Heart left ventricle (tissue), 16 donors: ENCODE measurements at regions not wholly inside any gene's neighbourhood (a gene's known extent, or its start where the extent isn't known, plus 50 kb on each side); places are given as distances from the start of the nearest gene placed in this dataset.

Experiments
- ATAC-seq, 4 donors: fragments of 200-7000 bp; cut with Tn5 transposase; one replicate each; pipeline ENCODE4 v1.9.1; 2020 to 2022; ENCODE audit warnings: moderate library complexity in 4 of 4, mild to moderate bottlenecking in 3 of 4, moderate number of reproducible peaks in 1 of 4
- DNase-seq, 5 donors: peaks; one replicate each; pipeline ENCODE4 v3.0.0-alpha.2; 2020
- H3K27ac ChIP-seq, 12 donors: fragments of 200-600 bp; sonication (generic) in 4 of 12; one replicate each; pipeline versions ENCODE4 v1.5.0 to v1.8.0; 2016 to 2022; ENCODE audit warnings: mild to moderate bottlenecking in 2 of 12
- H3K27me3 ChIP-seq, 9 donors: fragments of 200-600 bp; sonication (generic) in 2 of 9; one replicate each; pipeline versions ENCODE4 v1.5.1 to v1.8.0; 2016 to 2022; ENCODE audit warnings: mild to moderate bottlenecking in 3 of 9
- H3K36me3 ChIP-seq, 9 donors: fragments of 200-600 bp; sonication (generic) in 2 of 9; one replicate each; pipeline versions ENCODE4 v1.5.0 to v1.8.0; 2018 to 2022; ENCODE audit warnings: mild to moderate bottlenecking in 2 of 9
- H3K4me1 ChIP-seq, 12 donors: fragments of 200-600 bp; sonication (generic) in 4 of 12; one replicate each; pipeline versions ENCODE4 v1.5.0 to v1.8.0; 2016 to 2022; ENCODE audit warnings: mild to moderate bottlenecking in 3 of 12
- H3K4me3 ChIP-seq, 12 donors: fragments of 200-600 bp; sonication (generic) in 4 of 12; one replicate each; pipeline versions ENCODE4 v1.5.0 to v1.8.0; 2017 to 2022; ENCODE audit warnings: mild to moderate bottlenecking in 9 of 12, moderate library complexity in 4 of 12
- H3K9me3 ChIP-seq, 12 donors: fragments of 200-600 bp; sonication (generic) in 4 of 12; one replicate each; pipeline versions ENCODE4 v1.5.0 to v1.8.0; 2016 to 2022; ENCODE audit warnings: mild to moderate bottlenecking in 1 of 12
- CTCF ChIP-seq, 12 donors: fragments of 200-600 bp; sonication (generic) in 4 of 12; IDR thresholded peaks; one replicate each; pipeline versions ENCODE4 v1.5.0 to v1.8.0; 2018 to 2022; ENCODE audit warnings: antibody characterized with exemption in 12 of 12, mild to moderate bottlenecking in 5 of 12
- POLR2A ChIP-seq, 2 donors: fragments of 450-650 bp; IDR thresholded peaks; one replicate each; pipeline ENCODE4 v1.6.1; 2017; ENCODE audit warnings: antibody characterized with exemption in 2 of 2, mild to moderate bottlenecking in 2 of 2, moderate library complexity in 2 of 2
- WGBS, 4 donors: extraction: QIAGEN DNeasy Blood & Tissue Kit in 2 of 4; methylation state at CpG; one replicate each; pipeline versions ENCODE4 v1.1.5 to v1.1.7; 2013 to 2018; 5-methylcytosine and 5-hydroxymethylcytosine counted together
- intact Hi-C, 10 donors: fragments of 100-400 bp; cut with DNase I; formaldehyde crosslinking; loops; one replicate each; pipeline versions ENCODE4 v1.11.1 to v1.14.2; 2022
- donor health status: ischemic (EF 13 %, LVEDD 7.1; RV severe dilation, severe dysfunction).
- donor health status: healthy with polysubstance abuse.
- donor health status: DM: no; HTN: yes; CAD: no.
- donor health status: DM: no; HTN: no; CAD: no.
- donor health status: ischemic (EF 25% LVEDD 6.9; RV normal size, moderate dysfunction).
- donor health status: ischemic (EF 25% LVEDD 5.7; RV mildly dilated, moderate dysfunction).
- donor health status: healthy.
- donor health status: DM: yes; HTN: yes; CAD: no.
- donor health status: ischemic (EF 35%, LVEDD 5.7; RV mildly dilated, moderate dysfunction).
- donor health status: nonischemic (EF 11% LVEDD 7.7; RV severe dilation, severe dysfunction).
- donor health status: DM: yes; HTN: yes; CAD: no.
- donor health status: PGD.
- donor health status: ischemic (EF 29% LVEDD 5.4; RV normal size, mild dysfunction).
- donor health status: nonischemic (EF 23%, LVEDD 6.1; RV moderate dilation, normal function).

DNA sequence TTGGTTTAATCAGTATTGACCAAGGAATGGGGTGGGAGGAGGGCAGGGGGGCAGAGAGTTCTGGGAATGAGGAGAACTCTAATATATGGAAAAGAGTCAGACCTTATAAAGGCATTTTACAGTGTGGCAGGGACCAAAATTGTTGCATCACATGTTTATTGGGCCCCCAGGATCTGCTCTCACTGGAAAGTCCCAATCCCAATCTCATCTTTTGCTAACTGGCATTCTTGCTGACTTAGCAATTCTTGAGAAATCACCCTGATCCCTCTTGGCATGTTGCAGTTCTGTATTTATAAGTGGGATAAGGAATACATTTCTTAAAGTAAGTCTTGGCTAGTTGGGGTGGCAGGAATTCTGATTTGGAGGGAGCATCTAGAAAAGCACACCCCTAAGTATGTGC lies 104.4 kb upstream of the CXCL14 start:
- H3K36me3 ChIP-seq: no peaks in the 10 kb centered on the region
- DNase-seq (no peak), ATAC-seq (no peak)
- H3K27me3 ChIP-seq: peaks cover 0 to 10% (median 0%) of the 10 kb centered on the region in 9 donors
- H3K4me1 ChIP-seq: no peaks in the 10 kb centered on the region
- no peak overlapping the region for H3K4me3 ChIP-seq
- H3K27ac ChIP-seq: no peak overlapping the region
- intact Hi-C loops: no loop called here
- TF ChIP-seq POLR2A (IDR thresholded peaks at IDR 0.05) (no peak), CTCF (IDR thresholded peaks at IDR 0.05) (no peak)
- H3K9me3 ChIP-seq: peaks cover 0 to 32% (median 9%) of the 10 kb centered on the region in 12 donors

DNA sequence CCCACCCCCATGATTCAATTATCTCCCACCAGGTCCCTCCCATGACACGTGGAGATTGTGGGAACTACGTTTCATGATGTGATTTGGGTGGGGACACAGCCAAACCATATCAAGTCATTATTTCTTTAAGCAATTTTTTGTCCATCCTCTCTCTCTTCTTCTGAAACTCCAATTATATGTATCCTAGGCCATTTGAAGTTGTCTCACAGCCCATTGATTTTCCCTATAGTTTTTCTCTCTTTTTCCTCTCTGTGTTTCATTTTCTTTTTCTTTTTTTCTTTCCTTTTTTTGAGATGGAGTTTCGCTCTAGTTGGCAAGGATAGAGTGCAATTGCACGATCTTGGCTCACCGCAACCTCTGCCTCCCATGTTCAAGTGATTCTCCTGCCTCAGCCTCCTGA lies 101.9 kb upstream of the CXCL14 start:
- peaks cover 0 to 52% (median 19%) of the 10 kb centered on the region in 12 donors for H3K9me3 ChIP-seq
- no peaks in the 10 kb centered on the region for H3K4me1 ChIP-seq
- 76 to 82% (median 78%) methylated on average over 5 of the region's 5 CpGs for WGBS, 4 donors
- H3K36me3 ChIP-seq: no peaks in the 10 kb centered on the region
- intact Hi-C loops: no loop called here
- no peak overlapping the region for H3K4me3 ChIP-seq
- peaks cover 0 to 7% (median 0%) of the 10 kb centered on the region in 9 donors for H3K27me3 ChIP-seq
- H3K27ac ChIP-seq: no peak overlapping the region
- TF ChIP-seq CTCF (IDR thresholded peaks at IDR 0.05) (no peak), POLR2A (IDR thresholded peaks at IDR 0.05) (no peak)
- DNase-seq (no peak), ATAC-seq (no peak)

DNA sequence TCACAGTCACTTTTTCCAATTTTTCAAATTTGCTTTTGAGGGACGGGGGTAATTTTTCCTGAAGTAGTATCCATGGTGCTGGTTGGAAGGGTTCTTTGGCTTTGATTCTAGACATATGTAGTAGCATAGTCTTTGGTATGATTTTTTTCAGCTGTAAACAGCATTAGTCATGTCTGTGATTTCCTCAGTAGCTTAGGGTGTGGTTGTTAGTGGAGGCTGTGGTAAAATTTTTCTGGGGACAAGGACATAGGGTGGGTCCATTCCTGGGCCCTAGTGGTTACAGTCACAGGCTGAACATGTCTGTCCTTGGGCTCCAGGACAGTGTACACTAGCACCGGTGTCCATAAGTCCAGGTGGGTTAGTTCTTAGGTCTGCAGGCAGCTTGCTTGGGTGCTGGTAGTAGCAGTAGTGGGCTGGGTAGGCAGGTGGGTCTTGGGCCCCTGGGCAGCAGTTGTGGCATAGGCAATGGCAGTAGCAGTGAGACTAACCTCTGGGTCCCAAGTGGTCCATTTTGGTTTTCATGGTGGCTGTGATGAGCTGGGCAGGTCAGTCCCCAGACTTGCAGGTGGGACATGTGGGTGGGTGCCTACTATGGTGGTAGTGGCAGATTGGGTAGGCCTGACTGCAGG lies 100.0 kb upstream of the CXCL14 start:
- Histone ChIP-seq H3K4me3 (no peak overlapping the region), H3K27ac (no peak overlapping the region), H3K4me1 (no peaks in the 10 kb centered on the region), H3K36me3 (no peaks in the 10 kb centered on the region), H3K9me3 (peaks cover 0 to 69% (median 21%) of the 10 kb centered on the region in 12 donors), H3K27me3 (peaks cover 0 to 7% (median 0%) of the 10 kb centered on the region in 9 donors)
- ATAC-seq (no peak), DNase-seq (no peak)
- TF ChIP-seq POLR2A (IDR thresholded peaks at IDR 0.05) (no peak), CTCF (IDR thresholded peaks at IDR 0.05) (no peak)
- 68 to 95% (median 87%) methylated on average over 2 of the region's 2 CpGs for WGBS, 4 donors
- intact Hi-C loops: no loop called here

DNA sequence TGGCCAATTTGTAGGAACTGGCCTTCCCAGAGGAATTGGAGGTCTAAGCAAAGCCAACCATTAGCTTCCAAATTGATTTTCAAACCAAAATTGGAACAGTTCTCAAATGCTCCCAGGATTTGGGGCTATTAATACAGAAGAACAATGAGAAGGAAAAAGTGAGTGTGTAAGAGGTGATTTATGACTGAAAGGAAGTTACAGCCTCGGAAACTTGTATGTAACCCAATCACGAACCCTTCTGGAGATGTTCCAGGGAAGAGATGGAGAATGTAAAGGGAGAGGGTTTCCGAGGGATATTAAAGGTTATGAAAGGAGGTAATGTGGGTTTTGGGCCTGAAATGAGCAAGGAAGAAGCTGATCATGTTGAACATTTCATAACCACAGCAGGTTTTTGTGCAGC lies 93.2 kb upstream of the CXCL14 start:
- Histone ChIP-seq H3K27me3 (no peaks in the 10 kb centered on the region), H3K36me3 (no peaks in the 10 kb centered on the region), H3K4me3 (no peak overlapping the region), H3K4me1 (no peaks in the 10 kb centered on the region), H3K27ac (no peak overlapping the region), H3K9me3 (peaks cover 0 to 25% (median 0%) of the 10 kb centered on the region in 12 donors)
- intact Hi-C loops: no loop called here
- DNase-seq (no peak), ATAC-seq (no peak)
- WGBS, 4 donors: 59 to 69% (median 60%) methylated on average over 3 of the region's 3 CpGs
- TF ChIP-seq CTCF (IDR thresholded peaks at IDR 0.05): no peak
- TF ChIP-seq POLR2A (IDR thresholded peaks at IDR 0.05): no peak
